C4-2B (cell line): ENCODE measurements at regions not wholly inside any gene's neighbourhood (a gene's known extent, or its start where the extent isn't known, plus 50 kb on each side); places are given as distances from the start of the nearest gene placed in this dataset.

Source experiments
- CTCF ChIP-seq: fragments of 450-650 bp; conservative IDR thresholded peaks from 2 replicates; pipeline ENCODE4 v1.5.1; 2017; ENCODE audit warnings: mild to moderate bottlenecking
- ZFX ChIP-seq: fragments of 450-650 bp; IDR thresholded peaks from 2 replicates; pipeline ENCODE4 v1.6.1; 2017

DNA sequence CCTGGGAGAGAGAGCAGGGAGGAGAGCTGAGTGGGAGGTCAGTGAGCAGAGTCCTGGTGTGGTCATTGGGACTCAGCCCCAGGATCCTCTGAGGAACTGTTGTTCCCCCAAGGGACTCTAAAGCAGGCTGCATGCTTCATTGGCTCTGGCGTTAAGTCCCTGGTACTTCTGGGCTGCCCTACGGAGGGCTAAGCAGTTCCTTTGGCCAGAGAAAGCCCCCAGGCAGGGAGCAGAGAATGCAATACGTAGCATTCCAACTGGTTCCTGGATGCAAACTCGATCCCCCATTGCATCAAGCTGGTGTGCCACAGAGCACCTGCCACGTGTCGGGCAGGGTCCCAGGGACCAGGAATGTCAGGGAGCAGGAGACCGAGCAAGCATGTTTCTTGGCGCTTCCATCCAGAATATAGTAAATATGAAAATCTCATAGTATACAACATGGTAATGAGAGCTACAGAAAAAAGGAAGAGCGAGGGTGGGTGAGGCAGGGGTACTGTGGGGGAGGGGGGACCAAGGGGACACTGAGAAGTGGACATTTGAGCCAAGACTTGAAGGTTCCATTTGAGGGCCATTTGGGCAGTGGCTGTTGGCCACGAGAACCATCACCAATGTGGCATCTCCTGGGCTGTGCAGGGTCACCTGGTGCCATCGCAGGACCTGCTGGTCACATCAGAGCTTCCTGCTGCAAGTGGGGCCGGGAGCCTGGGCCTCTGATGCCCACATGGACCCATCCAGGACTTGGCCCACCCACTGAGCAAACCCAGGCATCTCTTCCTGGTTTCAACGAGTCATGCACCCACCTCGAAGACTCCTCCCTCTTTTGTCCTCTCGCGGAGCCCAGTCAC, 160.4 kb downstream of the ASB1 start:
- no peak for TF ChIP-seq CTCF
- TF ChIP-seq ZFX: no peak
